B cell (primary cell): ENCODE measurements at regions not wholly inside any gene's neighbourhood (a gene's known extent, or its start where the extent isn't known, plus 50 kb on each side); places are given as distances from the start of the nearest gene placed in this dataset.

Source experiments
- ATAC-seq: fragments of 200-7000 bp; cut with Tn5 transposase; one replicate; pipeline ENCODE4 v1.10.0; 2021; ENCODE audit warnings: low read depth, mild to moderate bottlenecking, moderate number of reproducible peaks, moderate library complexity
- CTCF ChIA-PET: fragments of 350-600 bp; sonication (Branson Sonifier 250); formaldehyde crosslinking; loops from one replicate; lab custom pipeline; 2021; ENCODE audit warnings: antibody characterized with exemption, inconsistent platforms; lab: Charles Lee
- POLR2A ChIA-PET: fragments of 350-600 bp; sonication (Branson Sonifier 250); formaldehyde crosslinking; loops from one replicate; lab custom pipeline; 2021; ENCODE audit warnings: antibody characterized with exemption; lab: Charles Lee
- DNase-seq: peaks from one replicate; pipeline ENCODE4 v3.0.0; 2013
- H2AFZ ChIP-seq: 2 replicates; pipeline ENCODE4 v1.6.1; 2012; ENCODE audit warnings: mild to moderate bottlenecking, low read depth, low read length; ENCODE audit not compliant: insufficient read depth, poor library complexity, severe bottlenecking
- H3K27ac ChIP-seq, 2 donors: 1 replicate in 1 of 2; 2 replicates in 1 of 2; pipeline ENCODE4 v1.5.1; 2012 to 2013; ENCODE audit warnings: low read length in 2 of 2, mild to moderate bottlenecking in 2 of 2, moderate library complexity in 1 of 2
- H3K27me3 ChIP-seq, 4 experiments: fragments of 200-600 bp in 1 of 4; sonication (generic) in 1 of 4; replicated peaks in 1 of 4; 1 replicate in 2 of 4; 2 replicates in 2 of 4; pipeline versions ENCODE4 v1.6.1 to v1.7.0; 2013 to 2016; ENCODE audit warnings: low read length in 3 of 4, mild to moderate bottlenecking in 2 of 4, mixed read lengths in 1 of 4, moderate library complexity in 1 of 4; ENCODE audit not compliant: insufficient read depth in 4 of 4, control insufficient read depth in 3 of 4; ENCODE audit errors: control extremely low read depth in 1 of 4
- H3K36me3 ChIP-seq, 2 experiments: replicated peaks in 1 of 2; 1 replicate in 1 of 2; 2 replicates in 1 of 2; pipeline versions ENCODE4 v1.6.1 to v1.7.1; 2013; ENCODE audit warnings: low read length in 1 of 2; ENCODE audit not compliant: insufficient read depth in 2 of 2, control insufficient read depth in 1 of 2; ENCODE audit errors: control extremely low read depth in 1 of 2, extremely low read depth in 1 of 2
- H3K4me1 ChIP-seq, 2 donors: fragments of 200-600 bp in 1 of 2; sonication (generic) in 1 of 2; 1 replicate in 1 of 2; 2 replicates in 1 of 2; pipeline versions ENCODE4 v1.5.1 to v1.6.1; 2013 to 2017; ENCODE audit warnings: low read length in 2 of 2; ENCODE audit not compliant: control insufficient read depth in 2 of 2, insufficient read depth in 2 of 2
- H3K4me2 ChIP-seq: replicated peaks from 2 replicates; pipeline ENCODE3; 2012; ENCODE audit warnings: mild to moderate bottlenecking, low read depth, low read length; ENCODE audit not compliant: poor library complexity, severe bottlenecking
- H3K4me3 ChIP-seq, 5 experiments: fragments of 200-600 bp in 1 of 5; sonication (generic) in 1 of 5; 1 replicate in 3 of 5; 2 replicates in 2 of 5; pipeline versions ENCODE4 v1.5.1 to v1.7.0; 2011 to 2016; ENCODE audit warnings: low read length in 4 of 5, mild to moderate bottlenecking in 4 of 5, low read depth in 2 of 5, control low read depth in 1 of 5, moderate library complexity in 1 of 5; ENCODE audit not compliant: insufficient read depth in 1 of 5; ENCODE audit errors: control extremely low read depth in 1 of 5, extremely low read depth in 1 of 5
- H3K79me2 ChIP-seq: fragments of 200-600 bp; sonication (generic); one replicate; pipeline ENCODE4 v1.6.0; 2016; ENCODE audit warnings: low read length; ENCODE audit not compliant: control insufficient read depth, insufficient read depth
- H3K9ac ChIP-seq: fragments of 200-600 bp; sonication (generic); 2 replicates; pipeline ENCODE4 v1.6.1; 2017; ENCODE audit warnings: mild to moderate bottlenecking, low read length, moderate library complexity
- H3K9me3 ChIP-seq, 3 donors: one replicate each; pipeline versions ENCODE4 v1.6.1 to v1.7.1; 2013; ENCODE audit warnings: low read length in 2 of 3; ENCODE audit not compliant: control insufficient read depth in 2 of 3, insufficient read depth in 1 of 3; ENCODE audit errors: control extremely low read depth in 1 of 3
- H4K20me1 ChIP-seq: 2 replicates; pipeline ENCODE4 v1.6.0; 2012; ENCODE audit warnings: mild to moderate bottlenecking, low read length; ENCODE audit not compliant: insufficient read depth, control insufficient read depth, poor library complexity, severe bottlenecking
- H3K27ac Mint-ChIP-seq: one replicate; pipeline ENCODE4 v1.8.0; 2021; ENCODE audit warnings: mixed read lengths
- H3K27me3 Mint-ChIP-seq: one replicate; pipeline ENCODE4 v1.8.0; 2021; ENCODE audit warnings: mixed read lengths
- H3K4me1 Mint-ChIP-seq: one replicate; pipeline ENCODE4 v1.8.0; 2021; ENCODE audit warnings: mixed read lengths
- H3K4me3 Mint-ChIP-seq: one replicate; pipeline ENCODE4 v1.8.0; 2021; ENCODE audit warnings: mixed read lengths
- H3K9me3 Mint-ChIP-seq: one replicate; pipeline ENCODE4 v1.8.0; 2022; ENCODE audit warnings: mixed read lengths; ENCODE audit not compliant: insufficient read depth
- CTCF ChIP-seq: fragments of 200-600 bp; IDR thresholded peaks from one replicate; pipeline ENCODE4 v1.8.0; 2022; ENCODE audit warnings: antibody characterized with exemption, mild to moderate bottlenecking
- EZH2 ChIP-seq: IDR thresholded peaks from 2 replicates; pipeline ENCODE4 v1.6.1; 2012; ENCODE audit warnings: borderline replicate concordance, low read depth, mild to moderate bottlenecking, moderate library complexity, low read length; ENCODE audit not compliant: insufficient read depth, poor library complexity, severe bottlenecking
- WGBS: methylation state at CpG from one replicate; pipeline ENCODE4 v1.1.5; 2013; ENCODE audit warnings: missing lambda C conversion rate; ENCODE audit not compliant: insufficient coverage; 5-methylcytosine and 5-hydroxymethylcytosine counted together
- intact Hi-C: fragments of 100-400 bp; cut with micrococcal nuclease; formaldehyde crosslinking; loops from one replicate; pipeline ENCODE4 v1.10.0; 2022

GRCh38 chr9:27679338-27679737 is 106.1 kb upstream of the C9orf72 start:
- Histone ChIP-seq H3K36me3 (no peaks in the 10 kb centered on the region), H3K79me2 (no peaks in the 10 kb centered on the region), H3K9me3 (no peaks in the 10 kb centered on the region), H3K4me2 (no peak overlapping the region), H2AFZ (no peak overlapping the region), H3K9ac (no peak overlapping the region), H4K20me1 (no peaks in the 10 kb centered on the region), H3K27me3 (no peaks in the 10 kb centered on the region), H3K4me3 (no peak overlapping the region), H3K27ac (no peak overlapping the region), H3K4me1 (no peaks in the 10 kb centered on the region)
- no peaks in the 10 kb centered on the region for H3K4me1 Mint-ChIP-seq
- ChIA-PET CTCF (interaction anchor here (0.6 kb wide), 2 partner anchors 46 to 380 kb away, joined by 3 read pairs; no protein-coding TSS in a partner anchor), POLR2A (no interaction called here)
- H3K9me3 Mint-ChIP-seq = no peaks in the 10 kb centered on the region
- ATAC-seq (no peak), DNase-seq (no peak)
- peaks cover 15% of the 10 kb centered on the region for H3K27me3 Mint-ChIP-seq
- no peak overlapping the region for H3K4me3 Mint-ChIP-seq
- intact Hi-C loops = no loop called here
- 80% methylated on average over 1 of the region's 2 CpGs for WGBS
- TF ChIP-seq CTCF = no peak
- no peak for TF ChIP-seq EZH2
- no peak overlapping the region for H3K27ac Mint-ChIP-seq

GRCh38 chr9:27683181-27683580 is 109.9 kb upstream of the C9orf72 start:
- ChIA-PET CTCF (no interaction called here), POLR2A (no interaction called here)
- H3K27me3 Mint-ChIP-seq = peaks cover 8% of the 10 kb centered on the region
- WGBS = 88% methylated on average over 4 of the region's 7 CpGs
- no peaks in the 10 kb centered on the region for H3K4me1 ChIP-seq
- H3K27ac Mint-ChIP-seq = no peak overlapping the region
- no peak for TF ChIP-seq EZH2
- TF ChIP-seq CTCF = no peak
- no peaks in the 10 kb centered on the region for H4K20me1 ChIP-seq
- H3K4me3 Mint-ChIP-seq = no peak overlapping the region
- H3K4me1 Mint-ChIP-seq = no peaks in the 10 kb centered on the region
- no peak overlapping the region for H3K27ac ChIP-seq
- peaks cover 0 to 2% (median 0%) of the 10 kb centered on the region in 4 experiments for H3K27me3 ChIP-seq
- H3K4me2 ChIP-seq = no peak overlapping the region
- no peaks in the 10 kb centered on the region for H3K9me3 ChIP-seq
- ATAC-seq (no peak), DNase-seq (no peak)
- intact Hi-C loops = no loop called here
- H3K4me3 ChIP-seq = no peak overlapping the region
- H3K79me2 ChIP-seq = no peaks in the 10 kb centered on the region
- no peak overlapping the region for H3K9ac ChIP-seq
- H3K9me3 Mint-ChIP-seq = no peaks in the 10 kb centered on the region
- H3K36me3 ChIP-seq = no peaks in the 10 kb centered on the region
- H2AFZ ChIP-seq = no peak overlapping the region
